Activated CD4-positive, alpha-beta T cell treated with anti-CD3 and anti-CD28 coated beads for 48 hours (primary cell): ENCODE measurements at regions not wholly inside any gene's neighbourhood (a gene's known extent, or its start where the extent isn't known, plus 50 kb on each side); places are given as distances from the start of the nearest gene placed in this dataset.
A peak's percentile ranks its signal among the peaks of the same experiment; 100 is the strongest.
"Not testable (repeated sequence)": the region's sequence is repeated elsewhere in the genome, so short reads cannot be mapped to it uniquely, and the experiment has no call there.

ENCODE experiments used
- DNase-seq: peaks from one replicate; pipeline ENCODE4 v3.0.0-alpha.2; 2020

- DNase-seq: not testable (repeated sequence)
These were observed 102.8 kb downstream of the POTEB start for GRCh38 chr15:21774760-21775159.

- DNase-seq: not testable (repeated sequence)
These were observed 111.0 kb downstream of the POTEB start for GRCh38 chr15:21766524-21766923.

- not testable (repeated sequence) for DNase-seq
These were observed 113.8 kb downstream of the POTEB start for GRCh38 chr15:21763756-21764155.

GRCh38 chr15:21760250-21761023, 117.1 kb downstream of the POTEB start:
- DNase-seq: peak; percentile 15

- DNase-seq: peak; percentile 6
These were observed 118.0 kb downstream of the POTEB start for GRCh38 chr15:21759401-21760165.

GRCh38 chr15:21753838-21754237, 123.7 kb downstream of the POTEB start:
- DNase-seq: not testable (repeated sequence)

- peak; percentile 51 for DNase-seq
These were observed 125.2 kb downstream of the POTEB start for GRCh38 chr15:21752124-21752957.

- DNase-seq: not testable (repeated sequence)
These were observed 128.4 kb downstream of the POTEB start for GRCh38 chr15:21749173-21749572.

GRCh38 chr15:21744245-21744915, 133.2 kb downstream of the POTEB start:
- DNase-seq: not testable (repeated sequence)

GRCh38 chr15:21742067-21742466, 135.5 kb downstream of the POTEB start:
- not testable (repeated sequence) for DNase-seq

- DNase-seq: not testable (repeated sequence)
These were observed 139.5 kb downstream of the POTEB start for GRCh38 chr15:21738003-21738402.

GRCh38 chr15:21736443-21736842, 141.1 kb downstream of the POTEB start:
- not testable (repeated sequence) for DNase-seq

GRCh38 chr15:21735837-21736236, 141.7 kb downstream of the POTEB start:
- DNase-seq: not testable (repeated sequence)

GRCh38 chr15:21735368-21735767, 142.2 kb downstream of the POTEB start:
- DNase-seq: not testable (repeated sequence)

- not testable (repeated sequence) for DNase-seq
These were observed 146.0 kb downstream of the POTEB start for GRCh38 chr15:21731496-21731895.

- not testable (repeated sequence) for DNase-seq
These were observed 146.8 kb downstream of the POTEB start for GRCh38 chr15:21730427-21731405.

- DNase-seq: not testable (repeated sequence)
These were observed 152.5 kb downstream of the POTEB start for GRCh38 chr15:21724988-21725387.

GRCh38 chr15:21721115-21721514, 156.4 kb downstream of the POTEB start:
- not testable (repeated sequence) for DNase-seq

- DNase-seq: not testable (repeated sequence)
These were observed 158.8 kb downstream of the POTEB start for GRCh38 chr15:21718779-21719178.

- DNase-seq: not testable (repeated sequence)
These were observed 159.4 kb downstream of the POTEB start for GRCh38 chr15:21718108-21718507.

GRCh38 chr15:21717661-21718060, 159.9 kb downstream of the POTEB start:
- DNase-seq: not testable (repeated sequence)
